ENCODE measurements at regions not wholly inside any gene's neighbourhood (a gene's known extent, or its start where the extent isn't known, plus 50 kb on each side); places are given as distances from the start of the nearest gene placed in this dataset.

DNA sequence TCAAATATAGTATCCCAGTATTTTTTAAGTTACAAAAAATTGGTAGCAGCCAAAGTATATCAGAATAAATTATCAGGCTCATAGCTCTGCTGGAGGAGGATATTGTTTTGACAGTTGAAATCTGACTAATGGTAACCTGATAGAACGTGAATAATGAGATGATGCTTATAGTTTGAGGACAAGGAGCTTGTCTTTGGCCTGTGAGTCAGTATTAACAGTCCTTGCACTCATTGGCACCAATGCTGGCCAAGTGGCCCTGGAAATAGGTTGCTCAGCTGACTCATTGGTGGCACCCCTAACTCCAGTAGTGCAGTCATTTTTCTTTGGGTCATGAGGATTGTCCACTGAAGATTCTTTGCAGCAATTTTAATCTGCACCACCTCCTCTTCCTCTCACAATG is 203.3 kb upstream of the JADE1 start:
- TF ChIP-seq, protein P1, sequence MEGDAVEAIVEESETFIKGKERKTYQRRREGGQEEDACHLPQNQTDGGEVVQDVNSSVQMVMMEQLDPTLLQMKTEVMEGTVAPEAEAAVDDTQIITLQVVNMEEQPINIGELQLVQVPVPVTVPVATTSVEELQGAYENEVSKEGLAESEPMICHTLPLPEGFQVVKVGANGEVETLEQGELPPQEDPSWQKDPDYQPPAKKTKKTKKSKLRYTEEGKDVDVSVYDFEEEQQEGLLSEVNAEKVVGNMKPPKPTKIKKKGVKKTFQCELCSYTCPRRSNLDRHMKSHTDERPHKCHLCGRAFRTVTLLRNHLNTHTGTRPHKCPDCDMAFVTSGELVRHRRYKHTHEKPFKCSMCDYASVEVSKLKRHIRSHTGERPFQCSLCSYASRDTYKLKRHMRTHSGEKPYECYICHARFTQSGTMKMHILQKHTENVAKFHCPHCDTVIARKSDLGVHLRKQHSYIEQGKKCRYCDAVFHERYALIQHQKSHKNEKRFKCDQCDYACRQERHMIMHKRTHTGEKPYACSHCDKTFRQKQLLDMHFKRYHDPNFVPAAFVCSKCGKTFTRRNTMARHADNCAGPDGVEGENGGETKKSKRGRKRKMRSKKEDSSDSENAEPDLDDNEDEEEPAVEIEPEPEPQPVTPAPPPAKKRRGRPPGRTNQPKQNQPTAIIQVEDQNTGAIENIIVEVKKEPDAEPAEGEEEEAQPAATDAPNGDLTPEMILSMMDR (IDR thresholded peaks at IDR 0.05; ENCODE audit: extremely low read depth, missing control alignments), result no peak
- DNase-seq (ENCODE audit: low spot score), result no peak

DNA sequence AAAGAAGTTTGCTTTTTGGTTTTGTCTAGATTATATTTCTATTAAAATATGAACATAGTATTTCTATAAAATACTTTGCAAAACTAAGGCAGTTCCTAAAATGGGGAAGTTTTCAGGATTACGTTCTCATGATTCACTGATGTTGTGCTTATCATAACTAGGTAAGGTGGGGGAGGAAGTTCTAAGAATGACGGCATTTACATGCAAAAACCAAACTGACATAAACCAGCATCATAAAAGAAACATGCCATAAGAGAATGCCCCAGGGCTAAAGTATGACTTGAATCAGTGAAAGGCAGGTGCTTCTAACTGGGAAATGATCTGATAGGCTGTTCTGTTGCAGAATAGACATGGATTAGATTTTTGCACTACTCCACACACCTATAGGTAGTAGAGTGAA is 204.7 kb upstream of the JADE1 start:
- no peak for DNase-seq (ENCODE audit: low spot score)
- TF ChIP-seq, protein P1 (IDR thresholded peaks at IDR 0.05; ENCODE audit: extremely low read depth, missing control alignments), result no peak

DNA sequence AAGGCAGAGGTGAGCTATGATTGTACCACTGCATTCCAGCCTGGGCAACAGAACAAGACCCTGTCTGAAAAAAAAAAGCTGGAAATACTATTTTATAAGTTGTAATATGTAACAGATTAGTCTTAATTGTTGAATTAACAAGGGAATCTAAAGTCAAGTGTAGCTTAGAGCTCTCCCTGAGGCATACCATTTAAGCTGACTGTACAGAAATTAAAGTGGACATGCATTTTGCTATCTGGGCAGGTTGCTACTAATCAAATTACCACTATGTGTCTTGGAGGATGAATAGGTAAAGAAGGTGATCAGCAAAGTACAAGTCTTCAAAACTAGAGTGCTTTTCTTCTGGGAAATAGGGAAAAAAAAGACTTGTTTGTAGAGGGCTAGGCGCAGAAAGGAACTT is 205.3 kb upstream of the JADE1 start:
- TF ChIP-seq, protein P1 (IDR thresholded peaks at IDR 0.05; ENCODE audit: extremely low read depth, missing control alignments), result no peak
- DNase-seq (ENCODE audit: low spot score), result no peak

DNA sequence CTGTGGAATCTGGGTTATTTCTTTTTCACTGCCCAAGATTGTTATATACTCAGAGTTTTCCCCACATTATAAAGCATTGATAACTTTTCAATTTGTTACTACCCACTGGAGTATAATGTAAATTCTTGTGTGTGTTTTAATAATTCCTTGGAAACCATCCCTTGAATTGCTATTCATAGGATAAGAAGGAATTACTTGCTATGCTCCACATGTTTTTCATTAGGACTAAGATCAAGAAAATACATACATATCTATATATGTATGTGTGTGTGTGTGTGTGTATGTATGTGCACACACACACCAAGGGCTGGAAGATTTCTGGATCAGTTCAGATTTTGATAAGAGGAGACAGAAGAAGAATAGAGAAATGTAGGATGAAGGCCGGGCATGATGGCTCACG is 206.4 kb upstream of the JADE1 start:
- no peak for DNase-seq (ENCODE audit: low spot score)
- TF ChIP-seq, protein P1 (IDR thresholded peaks at IDR 0.05; ENCODE audit: extremely low read depth, missing control alignments), result no peak

DNA sequence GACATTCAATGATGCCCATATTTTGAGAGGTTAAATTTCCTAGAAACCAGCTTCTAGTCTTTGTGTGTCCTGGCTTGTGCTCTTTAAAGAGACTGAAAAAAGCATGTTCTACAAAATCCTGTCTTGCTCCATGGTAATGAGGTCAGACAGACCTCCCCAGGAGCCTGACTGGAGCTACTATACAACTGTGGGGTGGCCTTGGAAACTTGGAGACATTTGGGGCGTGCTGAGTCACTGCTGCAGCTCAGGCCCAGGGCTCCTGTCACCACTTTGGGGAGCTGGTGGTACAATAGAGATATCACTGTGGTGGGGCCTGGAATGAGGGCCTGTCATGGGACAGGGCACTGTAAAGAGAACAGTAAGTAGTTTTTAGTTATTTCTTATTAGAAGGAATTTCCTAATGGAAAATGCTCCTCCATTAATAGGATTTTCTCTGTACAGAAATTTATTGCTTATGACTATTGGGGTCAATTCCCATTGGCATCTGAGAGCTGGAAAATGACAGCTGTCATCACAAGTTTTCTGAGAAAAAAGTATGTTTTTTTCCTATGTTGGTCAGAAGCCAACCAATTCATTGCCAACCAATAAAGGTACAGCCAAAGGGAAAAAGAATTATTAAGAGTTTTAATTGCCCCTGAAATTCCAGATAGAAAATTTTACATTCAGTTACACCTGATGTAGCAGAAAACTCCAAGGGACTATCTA is 207.4 kb upstream of the JADE1 start:
- no peak for DNase-seq (ENCODE audit: low spot score)
- TF ChIP-seq, protein P1 (IDR thresholded peaks at IDR 0.05; ENCODE audit: extremely low read depth, missing control alignments), result no peak

DNA sequence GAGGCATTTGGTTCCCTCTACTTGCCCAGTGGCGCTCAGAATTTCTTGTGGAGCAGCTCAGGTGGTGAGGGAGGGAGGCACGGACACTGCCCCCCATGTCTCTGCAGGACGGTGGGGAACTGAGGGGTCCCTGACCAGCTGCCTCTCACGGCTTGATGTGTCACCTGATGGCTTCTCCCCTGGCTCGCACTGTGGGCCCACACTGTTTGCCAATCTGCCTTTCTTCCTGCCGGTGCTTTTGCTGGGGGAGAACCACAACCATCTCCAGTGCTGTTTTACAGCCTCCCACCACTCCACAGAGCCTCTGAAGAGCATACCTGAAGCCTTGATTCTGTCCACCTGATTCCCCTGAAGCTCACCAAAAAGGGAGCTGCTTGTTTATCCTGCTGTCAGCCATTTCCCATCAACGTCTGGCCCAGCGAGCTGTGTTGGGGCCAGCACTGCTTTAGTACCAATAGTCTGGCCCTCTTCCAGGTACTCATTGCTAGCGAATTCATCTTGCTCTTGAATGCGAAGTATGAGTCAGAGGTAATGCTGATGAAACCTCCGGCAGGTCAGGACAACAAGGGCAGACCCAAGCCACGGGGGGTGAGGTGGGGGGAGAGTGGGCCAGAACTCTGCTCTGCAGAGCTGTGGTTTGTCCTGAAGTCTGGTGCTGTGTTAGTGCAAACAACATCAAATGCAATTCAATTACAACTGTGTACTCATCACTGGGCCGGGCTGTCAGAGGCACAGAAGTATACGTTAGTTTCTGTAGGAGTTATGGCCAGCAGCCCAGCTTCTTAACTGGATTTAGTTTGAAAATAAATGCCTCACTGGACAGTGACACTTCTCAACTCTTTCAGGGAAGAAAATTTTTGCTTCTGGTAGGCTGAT is 208.3 kb upstream of the JADE1 start:
- DNase-seq (ENCODE audit: low spot score), result no peak

More for the DNA sequence above, 208.3 kb upstream of the JADE1 start:
- TF ChIP-seq, protein P1 (IDR thresholded peaks at IDR 0.05; ENCODE audit: extremely low read depth, missing control alignments), result no peak

All from GM20000 (cell line).